A549 (cell line): ENCODE measurements at regions not wholly inside any gene's neighbourhood (a gene's known extent, or its start where the extent isn't known, plus 50 kb on each side); places are given as distances from the start of the nearest gene placed in this dataset.
"Not testable (repeated sequence)": the region's sequence is repeated elsewhere in the genome, so short reads cannot be mapped to it uniquely, and the experiment has no call there.

Experiments used
- EP300 ChIP-seq, 2 experiments: fragments of >200 bp; sonication (Bioruptor Twin); formaldehyde crosslinking; IDR thresholded peaks; 2 replicates in 1 of 2; 3 replicates in 1 of 2; pipeline ENCODE4 v1.6.1; 2016 to 2017
- HDAC2 ChIP-seq: fragments of 200-600 bp; sonication (generic); IDR thresholded peaks from 2 replicates; pipeline ENCODE4 v1.6.1; 2016
- POLR2A ChIP-seq: IDR thresholded peaks from 2 replicates; pipeline ENCODE4 v1.6.1; 2012; ENCODE audit warnings: mild to moderate bottlenecking, low read length
- SMC3 ChIP-seq: fragments of >200 bp; sonication (Bioruptor Twin); formaldehyde crosslinking; IDR thresholded peaks from 3 replicates; pipeline ENCODE4 v1.6.1; 2018; ENCODE audit warnings: inconsistent platforms
- TF ChIP-seq, protein P1 (sequence below): fragments of >200 bp; sonication (Bioruptor Twin); formaldehyde crosslinking; IDR thresholded peaks from 3 replicates; pipeline ENCODE4 v1.5.1; 2016
- TF ChIP-seq, protein P2 (sequence below): IDR thresholded peaks from 2 replicates; pipeline ENCODE4 v1.6.1; 2012
- TF ChIP-seq, protein P3 (sequence below): fragments of 450-650 bp; IDR thresholded peaks from 2 replicates; pipeline ENCODE4 v1.6.1; 2014; ENCODE audit warnings: antibody characterized with exemption

DNA sequence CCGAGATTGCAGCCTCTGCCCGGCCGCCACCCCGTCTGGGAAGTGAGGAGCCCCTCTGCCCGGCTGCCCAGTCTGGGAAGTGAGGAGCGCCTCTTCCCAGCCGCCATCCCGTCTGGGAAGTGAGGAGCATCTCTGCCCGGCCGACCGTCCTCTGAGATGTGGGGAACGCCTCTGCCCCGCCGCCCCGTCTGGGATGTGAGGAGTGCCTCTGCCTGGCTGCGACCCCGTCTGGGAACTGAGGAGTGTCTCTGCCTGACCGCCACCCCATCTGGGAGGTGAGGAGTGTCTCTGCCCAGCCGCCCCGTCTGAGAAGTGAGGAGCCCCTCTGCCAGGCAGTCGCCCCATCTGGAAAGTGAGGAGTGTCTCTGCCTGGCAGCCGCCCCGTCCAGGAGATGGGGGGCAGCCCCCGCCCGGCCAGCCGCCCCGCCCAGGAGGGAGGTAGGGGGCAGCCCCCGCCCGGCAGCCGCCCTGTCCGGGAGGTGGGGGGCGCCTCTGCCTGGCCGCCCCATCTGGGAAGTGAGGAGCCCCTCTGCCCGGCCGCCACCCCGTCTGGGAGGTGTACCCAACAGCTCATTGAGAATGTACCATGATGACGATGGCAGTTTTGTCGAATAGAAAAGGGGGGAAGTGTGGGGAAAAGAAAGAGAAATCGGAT is 354.8 kb downstream of the NUP35 start:
- not testable (repeated sequence) for TF ChIP-seq HDAC2; EP300 (IDR thresholded peaks at IDR 0.05); SMC3; POLR2A
- TF ChIP-seq, protein P1, sequence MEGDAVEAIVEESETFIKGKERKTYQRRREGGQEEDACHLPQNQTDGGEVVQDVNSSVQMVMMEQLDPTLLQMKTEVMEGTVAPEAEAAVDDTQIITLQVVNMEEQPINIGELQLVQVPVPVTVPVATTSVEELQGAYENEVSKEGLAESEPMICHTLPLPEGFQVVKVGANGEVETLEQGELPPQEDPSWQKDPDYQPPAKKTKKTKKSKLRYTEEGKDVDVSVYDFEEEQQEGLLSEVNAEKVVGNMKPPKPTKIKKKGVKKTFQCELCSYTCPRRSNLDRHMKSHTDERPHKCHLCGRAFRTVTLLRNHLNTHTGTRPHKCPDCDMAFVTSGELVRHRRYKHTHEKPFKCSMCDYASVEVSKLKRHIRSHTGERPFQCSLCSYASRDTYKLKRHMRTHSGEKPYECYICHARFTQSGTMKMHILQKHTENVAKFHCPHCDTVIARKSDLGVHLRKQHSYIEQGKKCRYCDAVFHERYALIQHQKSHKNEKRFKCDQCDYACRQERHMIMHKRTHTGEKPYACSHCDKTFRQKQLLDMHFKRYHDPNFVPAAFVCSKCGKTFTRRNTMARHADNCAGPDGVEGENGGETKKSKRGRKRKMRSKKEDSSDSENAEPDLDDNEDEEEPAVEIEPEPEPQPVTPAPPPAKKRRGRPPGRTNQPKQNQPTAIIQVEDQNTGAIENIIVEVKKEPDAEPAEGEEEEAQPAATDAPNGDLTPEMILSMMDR: not testable (repeated sequence)
- TF ChIP-seq, protein P2, sequence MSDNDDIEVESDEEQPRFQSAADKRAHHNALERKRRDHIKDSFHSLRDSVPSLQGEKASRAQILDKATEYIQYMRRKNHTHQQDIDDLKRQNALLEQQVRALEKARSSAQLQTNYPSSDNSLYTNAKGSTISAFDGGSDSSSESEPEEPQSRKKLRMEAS: not testable (repeated sequence)
- TF ChIP-seq, protein P3, sequence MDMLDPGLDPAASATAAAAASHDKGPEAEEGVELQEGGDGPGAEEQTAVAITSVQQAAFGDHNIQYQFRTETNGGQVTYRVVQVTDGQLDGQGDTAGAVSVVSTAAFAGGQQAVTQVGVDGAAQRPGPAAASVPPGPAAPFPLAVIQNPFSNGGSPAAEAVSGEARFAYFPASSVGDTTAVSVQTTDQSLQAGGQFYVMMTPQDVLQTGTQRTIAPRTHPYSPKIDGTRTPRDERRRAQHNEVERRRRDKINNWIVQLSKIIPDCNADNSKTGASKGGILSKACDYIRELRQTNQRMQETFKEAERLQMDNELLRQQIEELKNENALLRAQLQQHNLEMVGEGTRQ: not testable (repeated sequence)
